Thyroid gland (tissue), 4 donors: ENCODE measurements at regions not wholly inside any gene's neighbourhood (a gene's known extent, or its start where the extent isn't known, plus 50 kb on each side); places are given as distances from the start of the nearest gene placed in this dataset.

Experiments
- DNase-seq, 2 donors: peaks; one replicate each; pipeline ENCODE4 v3.0.0-alpha.2; 2019
- H3K27ac ChIP-seq, 3 donors: fragments of 200-600 bp; sonication (generic); 1 replicate in 2 of 3; 2 replicates in 1 of 3; pipeline ENCODE4 v1.5.1; 2016 to 2019; ENCODE audit warnings: mild to moderate bottlenecking in 1 of 3, moderate library complexity in 1 of 3
- H3K27me3 ChIP-seq: fragments of 200-600 bp; sonication (generic); one replicate; pipeline ENCODE4 v1.5.1; 2019
- H3K36me3 ChIP-seq, 2 donors: fragments of 200-600 bp; sonication (generic); one replicate each; pipeline ENCODE4 v1.5.1; 2016 to 2019
- H3K4me1 ChIP-seq, 2 donors: fragments of 200-600 bp; sonication (generic); one replicate each; pipeline ENCODE4 v1.5.1; 2017 to 2019
- H3K4me3 ChIP-seq, 3 donors: fragments of 200-600 bp; sonication (generic); replicated peaks in 1 of 3; 1 replicate in 2 of 3; 2 replicates in 1 of 3; pipeline ENCODE4 v1.5.1; 2016; ENCODE audit warnings: mild to moderate bottlenecking in 1 of 3
- H3K9me3 ChIP-seq: fragments of 200-600 bp; sonication (generic); one replicate; pipeline ENCODE4 v1.5.1; 2017
- POLR2A ChIP-seq, 2 donors: fragments of 450-650 bp; IDR thresholded peaks; one replicate each; pipeline ENCODE4 v1.6.1; 2017; ENCODE audit warnings: antibody characterized with exemption in 2 of 2, mild to moderate bottlenecking in 2 of 2, moderate library complexity in 1 of 2
- WGBS, 2 donors: methylation state at CpG; one replicate each; pipeline ENCODE4 v1.1.5; 2017; 5-methylcytosine and 5-hydroxymethylcytosine counted together
- intact Hi-C: fragments of 100-400 bp; cut with DNase I; formaldehyde crosslinking; loops from one replicate; pipeline ENCODE4 v1.15.1; 2023
- TF ChIP-seq, protein P1 (sequence below), 6 experiments: fragments of 200-600 bp in 3 of 6; fragments of 450-650 bp in 3 of 6; sonication (generic) in 3 of 6; IDR thresholded peaks; one replicate each; pipeline ENCODE4 v1.5.1; 2016 to 2019; ENCODE audit warnings: antibody characterized with exemption in 6 of 6, mild to moderate bottlenecking in 2 of 6, inconsistent platforms in 1 of 6, moderate library complexity in 1 of 6

DNA sequence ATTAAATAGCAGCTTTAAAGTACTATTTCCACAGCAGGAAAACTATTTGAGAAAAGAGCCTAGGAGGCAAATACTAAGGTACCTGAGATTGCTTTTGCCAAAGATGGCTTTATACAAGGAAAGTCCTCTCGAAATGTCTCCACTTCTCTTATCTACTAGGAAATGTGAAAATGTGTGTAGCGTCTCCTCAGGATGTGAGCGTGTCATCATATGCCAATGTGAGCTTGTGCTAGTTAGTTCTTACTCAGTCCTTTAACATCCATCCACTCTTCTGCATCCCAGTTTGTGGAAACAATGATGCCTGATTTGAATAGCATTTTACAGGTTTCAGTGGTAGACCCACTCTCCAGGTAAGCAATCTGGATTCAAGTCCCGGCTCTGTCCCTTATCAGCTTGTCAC, 421.0 kb downstream of the DYNC2H1 start:
- Histone ChIP-seq H3K4me1 (no peaks in the 10 kb centered on the region), H3K4me3 (no peak overlapping the region), H3K36me3 (no peaks in the 10 kb centered on the region), H3K9me3 (no peaks in the 10 kb centered on the region), H3K27me3 (no peaks in the 10 kb centered on the region), H3K27ac (no peak overlapping the region)
- intact Hi-C loops, result no loop called here
- TF ChIP-seq POLR2A (IDR thresholded peaks at IDR 0.05), result no peak
- TF ChIP-seq, protein P1, sequence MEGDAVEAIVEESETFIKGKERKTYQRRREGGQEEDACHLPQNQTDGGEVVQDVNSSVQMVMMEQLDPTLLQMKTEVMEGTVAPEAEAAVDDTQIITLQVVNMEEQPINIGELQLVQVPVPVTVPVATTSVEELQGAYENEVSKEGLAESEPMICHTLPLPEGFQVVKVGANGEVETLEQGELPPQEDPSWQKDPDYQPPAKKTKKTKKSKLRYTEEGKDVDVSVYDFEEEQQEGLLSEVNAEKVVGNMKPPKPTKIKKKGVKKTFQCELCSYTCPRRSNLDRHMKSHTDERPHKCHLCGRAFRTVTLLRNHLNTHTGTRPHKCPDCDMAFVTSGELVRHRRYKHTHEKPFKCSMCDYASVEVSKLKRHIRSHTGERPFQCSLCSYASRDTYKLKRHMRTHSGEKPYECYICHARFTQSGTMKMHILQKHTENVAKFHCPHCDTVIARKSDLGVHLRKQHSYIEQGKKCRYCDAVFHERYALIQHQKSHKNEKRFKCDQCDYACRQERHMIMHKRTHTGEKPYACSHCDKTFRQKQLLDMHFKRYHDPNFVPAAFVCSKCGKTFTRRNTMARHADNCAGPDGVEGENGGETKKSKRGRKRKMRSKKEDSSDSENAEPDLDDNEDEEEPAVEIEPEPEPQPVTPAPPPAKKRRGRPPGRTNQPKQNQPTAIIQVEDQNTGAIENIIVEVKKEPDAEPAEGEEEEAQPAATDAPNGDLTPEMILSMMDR (IDR thresholded peaks at IDR 0.05), result no peak
- no peak for DNase-seq
- 93 to 96% methylated on average over 4 of the region's 4 CpGs for WGBS, 2 donors

DNA sequence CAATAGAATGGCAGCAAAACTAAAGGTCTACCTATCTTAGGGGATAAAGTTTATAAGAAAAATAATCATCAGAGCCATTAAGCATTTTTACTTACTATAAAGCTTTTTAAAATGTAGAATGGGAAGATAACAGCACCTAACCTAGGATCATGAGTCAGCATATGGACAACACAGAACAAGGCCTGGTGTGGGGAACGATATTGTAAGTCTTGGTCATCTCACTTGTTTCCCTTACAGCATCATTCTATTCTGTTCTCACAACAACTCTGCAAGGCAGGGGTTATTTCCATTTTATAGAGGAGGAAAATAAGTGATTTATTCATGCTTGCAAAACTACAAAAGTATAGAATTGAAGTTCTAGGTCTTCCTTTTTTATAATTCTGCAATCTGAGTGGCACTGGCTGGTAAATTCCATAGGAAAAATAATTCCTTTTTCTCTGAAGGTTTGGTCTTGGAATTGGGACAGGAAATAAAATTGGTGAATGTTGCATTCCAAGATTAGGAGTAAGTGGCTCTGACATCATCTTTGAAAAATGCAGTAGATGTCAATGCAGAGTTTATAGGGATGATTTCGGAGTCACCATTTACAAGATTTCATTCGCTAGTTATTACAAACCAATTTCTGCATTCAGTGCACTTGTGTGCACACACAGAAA, 423.0 kb downstream of the DYNC2H1 start:
- no peak for DNase-seq
- Histone ChIP-seq H3K27ac (no peak overlapping the region), H3K4me1 (no peaks in the 10 kb centered on the region), H3K27me3 (no peaks in the 10 kb centered on the region), H3K9me3 (no peaks in the 10 kb centered on the region), H3K36me3 (no peaks in the 10 kb centered on the region), H3K4me3 (no peak overlapping the region)
- intact Hi-C loops, result no loop called here
- TF ChIP-seq, protein P1 (IDR thresholded peaks at IDR 0.05), result no peak
- TF ChIP-seq POLR2A (IDR thresholded peaks at IDR 0.05), result no peak
- WGBS, 2 donors, result 89 to 95% methylated on average over 3 of the region's 3 CpGs

DNA sequence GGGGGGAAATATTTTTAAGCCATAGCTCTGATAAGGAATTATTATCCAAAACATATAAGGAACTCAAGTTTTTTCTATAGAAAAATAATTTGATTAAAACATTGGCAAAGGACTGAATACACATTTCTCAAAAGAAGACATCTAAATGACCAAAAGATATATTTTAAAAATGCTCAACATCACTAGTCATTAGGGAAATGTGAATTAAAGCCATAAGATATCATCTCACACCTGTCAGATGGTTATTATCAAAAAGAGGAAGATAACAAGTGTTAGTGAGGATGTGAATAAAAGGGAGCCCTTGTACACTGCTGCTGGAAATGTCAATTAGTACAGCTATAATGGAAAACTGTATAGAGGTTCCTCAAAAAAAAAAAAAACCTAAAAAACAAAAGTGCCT, 425.0 kb downstream of the DYNC2H1 start:
- DNase-seq, result no peak
- Histone ChIP-seq H3K27me3 (no peaks in the 10 kb centered on the region), H3K4me1 (no peaks in the 10 kb centered on the region), H3K36me3 (no peaks in the 10 kb centered on the region), H3K4me3 (no peak overlapping the region), H3K9me3 (no peaks in the 10 kb centered on the region), H3K27ac (no peak overlapping the region)
- intact Hi-C loops, result no loop called here
- TF ChIP-seq, protein P1 (IDR thresholded peaks at IDR 0.05), result no peak
- TF ChIP-seq POLR2A (IDR thresholded peaks at IDR 0.05), result no peak

DNA sequence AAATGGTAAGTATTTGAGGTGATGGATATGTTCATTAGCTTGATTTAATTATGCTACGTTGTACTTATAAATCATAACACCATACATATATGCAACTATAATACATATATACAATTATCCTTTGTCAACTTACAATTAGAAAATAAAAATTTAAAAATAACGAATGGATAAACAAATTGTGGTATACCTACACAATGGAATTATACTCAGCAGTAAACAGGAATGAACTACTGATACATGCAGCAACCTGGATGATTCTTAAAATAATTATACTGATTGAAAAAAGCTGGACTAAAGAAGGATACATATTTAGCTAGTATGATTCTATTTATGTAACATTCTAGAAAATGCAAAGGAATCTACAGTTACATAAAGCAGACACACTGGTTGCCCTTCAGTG, 425.7 kb downstream of the DYNC2H1 start:
- 86 to 91% methylated on average over 2 of the region's 2 CpGs for WGBS, 2 donors
- no peak for DNase-seq
- H3K9me3 ChIP-seq, result no peaks in the 10 kb centered on the region
- H3K4me1 ChIP-seq, result no peaks in the 10 kb centered on the region
- H3K36me3 ChIP-seq, result no peaks in the 10 kb centered on the region
- intact Hi-C loops, result no loop called here
- H3K4me3 ChIP-seq, result no peak overlapping the region
- no peaks in the 10 kb centered on the region for H3K27me3 ChIP-seq
- H3K27ac ChIP-seq, result no peak overlapping the region
- TF ChIP-seq POLR2A (IDR thresholded peaks at IDR 0.05), result no peak
- TF ChIP-seq, protein P1 (IDR thresholded peaks at IDR 0.05), result no peak

DNA sequence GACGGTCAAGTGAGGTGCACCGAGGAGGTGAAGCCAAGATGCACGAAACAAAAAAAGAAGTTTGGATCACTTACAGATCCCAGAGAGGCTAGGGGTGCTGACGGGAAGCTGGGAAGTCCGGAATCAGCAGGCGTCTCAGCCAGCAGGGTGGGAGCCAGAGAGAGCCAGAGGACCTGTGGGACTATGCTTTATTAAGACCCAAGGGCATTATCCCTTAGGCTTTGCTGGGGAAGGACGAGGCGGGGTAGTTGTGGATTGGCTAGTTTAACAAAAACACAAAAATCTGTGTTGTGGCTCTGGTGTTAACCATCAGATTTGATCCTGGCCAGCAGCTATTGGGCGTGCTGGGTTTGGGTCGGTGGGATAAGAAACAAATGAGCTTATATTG, 427.1 kb downstream of the DYNC2H1 start:
- Histone ChIP-seq H3K4me3 (no peak overlapping the region), H3K9me3 (no peaks in the 10 kb centered on the region), H3K27me3 (no peaks in the 10 kb centered on the region), H3K27ac (no peak overlapping the region), H3K4me1 (no peaks in the 10 kb centered on the region), H3K36me3 (no peaks in the 10 kb centered on the region)
- TF ChIP-seq POLR2A (IDR thresholded peaks at IDR 0.05), result no peak
- TF ChIP-seq, protein P1 (IDR thresholded peaks at IDR 0.05), result no peak
- WGBS, 2 donors, result 73 to 75% methylated on average over 10 of the region's 10 CpGs
- intact Hi-C loops, result no loop called here
- DNase-seq, result no peak
